ENCODE measurements at regions not wholly inside any gene's neighbourhood (a gene's known extent, or its start where the extent isn't known, plus 50 kb on each side); places are given as distances from the start of the nearest gene placed in this dataset.

DNA sequence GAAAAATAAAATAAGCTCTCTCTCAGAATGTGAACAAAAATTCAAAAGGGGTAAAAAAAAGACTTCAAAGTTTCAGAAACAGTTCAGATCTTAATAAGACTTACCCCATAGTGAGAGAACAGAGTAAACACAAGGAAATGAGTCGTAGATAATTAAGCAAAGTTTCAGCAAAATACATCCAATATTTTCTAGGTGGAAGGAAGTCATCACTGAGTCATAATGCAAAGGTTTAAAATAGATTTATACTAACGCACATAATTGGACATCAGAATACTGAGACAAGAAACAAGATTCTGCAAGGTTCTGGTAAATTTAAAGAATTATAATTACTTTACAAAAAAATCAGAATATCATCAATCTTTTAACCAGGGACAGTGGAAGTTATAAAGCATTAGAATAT, 1370.7 kb upstream of the ATXN8OS start:
- TF ChIP-seq, protein P1, sequence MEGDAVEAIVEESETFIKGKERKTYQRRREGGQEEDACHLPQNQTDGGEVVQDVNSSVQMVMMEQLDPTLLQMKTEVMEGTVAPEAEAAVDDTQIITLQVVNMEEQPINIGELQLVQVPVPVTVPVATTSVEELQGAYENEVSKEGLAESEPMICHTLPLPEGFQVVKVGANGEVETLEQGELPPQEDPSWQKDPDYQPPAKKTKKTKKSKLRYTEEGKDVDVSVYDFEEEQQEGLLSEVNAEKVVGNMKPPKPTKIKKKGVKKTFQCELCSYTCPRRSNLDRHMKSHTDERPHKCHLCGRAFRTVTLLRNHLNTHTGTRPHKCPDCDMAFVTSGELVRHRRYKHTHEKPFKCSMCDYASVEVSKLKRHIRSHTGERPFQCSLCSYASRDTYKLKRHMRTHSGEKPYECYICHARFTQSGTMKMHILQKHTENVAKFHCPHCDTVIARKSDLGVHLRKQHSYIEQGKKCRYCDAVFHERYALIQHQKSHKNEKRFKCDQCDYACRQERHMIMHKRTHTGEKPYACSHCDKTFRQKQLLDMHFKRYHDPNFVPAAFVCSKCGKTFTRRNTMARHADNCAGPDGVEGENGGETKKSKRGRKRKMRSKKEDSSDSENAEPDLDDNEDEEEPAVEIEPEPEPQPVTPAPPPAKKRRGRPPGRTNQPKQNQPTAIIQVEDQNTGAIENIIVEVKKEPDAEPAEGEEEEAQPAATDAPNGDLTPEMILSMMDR (IDR thresholded peaks at IDR 0.05), result no peak
- no peak for TF ChIP-seq POLR2A (IDR thresholded peaks at IDR 0.05)
